ENCODE measurements at regions not wholly inside any gene's neighbourhood (a gene's known extent, or its start where the extent isn't known, plus 50 kb on each side); places are given as distances from the start of the nearest gene placed in this dataset.

GRCh38 chr5:115355095-115355494 is 58.6 kb upstream of the CCDC112 start:
- Histone ChIP-seq H2BK12ac (ENCODE audit: insufficient read length, low read depth, low read length) (no peak overlapping the region), H4K8ac (replicated peaks; ENCODE audit: insufficient read length, low read depth, low read length) (no peak overlapping the region), H3K4me2 (ENCODE audit: insufficient read depth, insufficient read length, low read length) (no peak overlapping the region), H4K20me1 (ENCODE audit: control insufficient read depth, insufficient read depth, insufficient read length) (no peaks in the 10 kb centered on the region), H3T11ph (ENCODE audit: low read length) (no peak overlapping the region), H3K23ac (ENCODE audit: insufficient read length, low read depth, low read length) (no peak overlapping the region), H3K4ac (ENCODE audit: low read depth, low read length) (no peak overlapping the region), H3K79me1 (ENCODE audit: insufficient read depth, low read depth, low read length, poor library complexity, severe bottlenecking) (no peaks in the 10 kb centered on the region), H3K27ac (ENCODE audit: insufficient read length, low read depth, low read length) (no peak overlapping the region), H2BK20ac (ENCODE audit: low read depth, low read length, poor library complexity, severe bottlenecking) (no peak overlapping the region), H4K91ac (ENCODE audit: insufficient read length, low read depth, low read length) (no peak overlapping the region), H4K5ac (ENCODE audit: insufficient read length, low read depth, low read length) (no peak overlapping the region), H2BK120ac (ENCODE audit: low read depth, low read length, poor library complexity, severe bottlenecking) (no peak overlapping the region), H3K14ac (ENCODE audit: insufficient read depth, low read length) (no peak overlapping the region), H3K9me3 (ENCODE audit: control insufficient read depth, low read depth, low read length) (no peaks in the 10 kb centered on the region), H3K9ac (ENCODE audit: extremely low read depth, insufficient read length, low read length) (no peak overlapping the region), H2AK5ac (ENCODE audit: insufficient read length, low read length) (no peak overlapping the region), H3K4me1 (ENCODE audit: insufficient read depth, low read length) (no peaks in the 10 kb centered on the region; the same call in 1 of the 2 replicates), H3K27me3 (ENCODE audit: insufficient read depth, low read length) (no peaks in the 10 kb centered on the region), H3K23me2 (ENCODE audit: insufficient read length, low read depth, low read length, poor library complexity, severe bottlenecking) (no peaks in the 10 kb centered on the region), H2AFZ (ENCODE audit: low read length) (no peak overlapping the region), H2BK15ac (ENCODE audit: low read depth, low read length) (no peak overlapping the region), H3K56ac (ENCODE audit: insufficient read length, low read depth, low read length) (no peak overlapping the region), H2BK5ac (ENCODE audit: insufficient read length, low read length) (no peak overlapping the region), H3K79me2 (ENCODE audit: insufficient read depth, low read length) (no peaks in the 10 kb centered on the region), H3K18ac (ENCODE audit: insufficient read length, low read depth, low read length) (no peak overlapping the region)
- H3K9me3 Mint-ChIP-seq: peaks cover 4 to 10% of the 10 kb centered on the region in 2 experiments; a peak in 4 of 5 replicates
- no CpG with 5 or more reads among the region's 1 CpG for WGBS (ENCODE audit: extremely low coverage, insufficient read length, low lambda C conversion rate)
- TF ChIP-seq CTCF (conservative IDR thresholded peaks at IDR 0.05): no peak
- peaks cover 4 to 12% (median 4%) of the 10 kb centered on the region in 3 experiments; a peak in 5 of 7 replicates for H3K36me3 Mint-ChIP-seq (ENCODE audit: insufficient read depth in 1 of 3, low read depth in 3 of 3)
- H3K27me3 Mint-ChIP-seq (ENCODE audit: low read depth): no peaks in the 10 kb centered on the region
- H3K4me1 Mint-ChIP-seq: peaks cover 24 to 26% of the 10 kb centered on the region in 2 experiments
- H3K4me3 Mint-ChIP-seq: no peak overlapping the region
- H3K27ac Mint-ChIP-seq: no peak overlapping the region
- DNase-seq: no peak
